Astrocyte (in vitro differentiated cells and primary cell): ENCODE measurements at regions not wholly inside any gene's neighbourhood (a gene's known extent, or its start where the extent isn't known, plus 50 kb on each side); places are given as distances from the start of the nearest gene placed in this dataset.

Source experiments
- EZH2 ChIP-seq: IDR thresholded peaks from 2 replicates; pipeline ENCODE4 v1.6.1; 2012; ENCODE audit warnings: mild to moderate bottlenecking, low read length, inconsistent platforms; ENCODE audit not compliant: insufficient read depth
- TF ChIP-seq, protein P1 (sequence below): IDR thresholded peaks from 2 replicates; pipeline ENCODE4 v1.5.1; 2011; ENCODE audit warnings: low read depth, mild to moderate bottlenecking, inconsistent platforms, low read length, moderate library complexity; ENCODE audit not compliant: insufficient read depth

- TF ChIP-seq, protein P1, sequence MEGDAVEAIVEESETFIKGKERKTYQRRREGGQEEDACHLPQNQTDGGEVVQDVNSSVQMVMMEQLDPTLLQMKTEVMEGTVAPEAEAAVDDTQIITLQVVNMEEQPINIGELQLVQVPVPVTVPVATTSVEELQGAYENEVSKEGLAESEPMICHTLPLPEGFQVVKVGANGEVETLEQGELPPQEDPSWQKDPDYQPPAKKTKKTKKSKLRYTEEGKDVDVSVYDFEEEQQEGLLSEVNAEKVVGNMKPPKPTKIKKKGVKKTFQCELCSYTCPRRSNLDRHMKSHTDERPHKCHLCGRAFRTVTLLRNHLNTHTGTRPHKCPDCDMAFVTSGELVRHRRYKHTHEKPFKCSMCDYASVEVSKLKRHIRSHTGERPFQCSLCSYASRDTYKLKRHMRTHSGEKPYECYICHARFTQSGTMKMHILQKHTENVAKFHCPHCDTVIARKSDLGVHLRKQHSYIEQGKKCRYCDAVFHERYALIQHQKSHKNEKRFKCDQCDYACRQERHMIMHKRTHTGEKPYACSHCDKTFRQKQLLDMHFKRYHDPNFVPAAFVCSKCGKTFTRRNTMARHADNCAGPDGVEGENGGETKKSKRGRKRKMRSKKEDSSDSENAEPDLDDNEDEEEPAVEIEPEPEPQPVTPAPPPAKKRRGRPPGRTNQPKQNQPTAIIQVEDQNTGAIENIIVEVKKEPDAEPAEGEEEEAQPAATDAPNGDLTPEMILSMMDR: no peak
- TF ChIP-seq EZH2: no peak
Observed at GRCh38 chr20:22801528-22801927, 217.2 kb upstream of the FOXA2 start.
